GM19438 (cell line): ENCODE measurements at regions not wholly inside any gene's neighbourhood (a gene's known extent, or its start where the extent isn't known, plus 50 kb on each side); places are given as distances from the start of the nearest gene placed in this dataset.
"Not testable (repeated sequence)": the region's sequence is repeated elsewhere in the genome, so short reads cannot be mapped to it uniquely, and the experiment has no call there.

ENCODE experiments used
- ATAC-seq: cut with Tn5 transposase; IDR thresholded peaks from one replicate; pipeline ENCODE4 v1.9.1; 2021; ENCODE audit warnings: low read depth; ENCODE audit not compliant: unreplicated experiment

- ATAC-seq, result no peak
Measured at GRCh38 chr6:125421836-125422235, 120.1 kb upstream of the HDDC2 start.

- ATAC-seq, result no peak
Measured at GRCh38 chr6:125423047-125423446, 121.3 kb upstream of the HDDC2 start.

- ATAC-seq, result no peak
Measured at GRCh38 chr6:125431971-125432370, 130.2 kb upstream of the HDDC2 start.

GRCh38 chr6:125432963-125433362 is 131.2 kb upstream of the HDDC2 start:
- no peak for ATAC-seq

DNA sequence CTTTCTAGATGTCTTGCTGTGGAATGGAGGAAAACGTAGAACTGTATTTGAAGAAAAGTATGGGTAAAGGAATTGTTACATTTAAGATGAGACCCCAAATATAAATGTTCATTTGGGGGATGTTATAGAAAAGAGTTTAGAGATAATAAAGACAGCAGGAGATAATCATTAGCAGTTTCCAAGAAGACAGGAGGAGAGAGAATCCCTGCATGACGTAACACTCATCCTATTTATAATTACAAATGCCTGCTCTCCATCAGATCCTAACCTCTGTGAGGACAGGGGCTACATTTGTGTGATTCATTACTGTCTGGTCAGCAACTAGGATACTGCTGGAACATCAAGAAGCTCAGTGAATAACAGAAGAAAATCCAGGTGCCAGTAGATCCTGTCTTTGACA is 133.0 kb upstream of the HDDC2 start:
- no peak for ATAC-seq

- ATAC-seq, result no peak
Measured at GRCh38 chr6:125439512-125439911, 137.7 kb upstream of the HDDC2 start.

- ATAC-seq, result no peak
Measured at GRCh38 chr6:125444006-125444923, 142.5 kb upstream of the HDDC2 start.

- ATAC-seq, result no peak
Measured at GRCh38 chr6:125445054-125445453, 143.3 kb upstream of the HDDC2 start.

GRCh38 chr6:125446011-125446410 is 144.2 kb upstream of the HDDC2 start:
- ATAC-seq, result no peak

- no peak for ATAC-seq
Measured at GRCh38 chr6:125451750-125452149, 150.0 kb upstream of the HDDC2 start.

DNA sequence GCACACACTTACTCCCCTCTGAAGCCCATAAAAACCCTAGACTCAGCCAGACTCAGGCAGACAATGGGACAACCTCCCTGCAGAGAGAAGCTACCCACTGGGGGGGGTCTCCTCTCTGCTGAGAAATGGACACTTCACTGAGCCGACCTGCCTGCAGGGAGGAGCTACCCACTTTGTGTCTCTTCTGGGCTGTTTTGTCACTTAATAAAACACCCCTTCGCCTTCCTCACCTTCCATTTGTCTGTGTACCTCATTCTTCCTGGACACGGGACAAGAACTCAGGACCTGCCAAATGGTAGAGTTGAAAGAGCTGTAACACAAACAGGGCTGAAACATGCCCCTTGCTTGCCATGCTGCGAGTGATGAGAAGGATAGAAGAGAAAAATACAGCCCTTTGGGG is 151.7 kb upstream of the HDDC2 start:
- ATAC-seq, result no peak

DNA sequence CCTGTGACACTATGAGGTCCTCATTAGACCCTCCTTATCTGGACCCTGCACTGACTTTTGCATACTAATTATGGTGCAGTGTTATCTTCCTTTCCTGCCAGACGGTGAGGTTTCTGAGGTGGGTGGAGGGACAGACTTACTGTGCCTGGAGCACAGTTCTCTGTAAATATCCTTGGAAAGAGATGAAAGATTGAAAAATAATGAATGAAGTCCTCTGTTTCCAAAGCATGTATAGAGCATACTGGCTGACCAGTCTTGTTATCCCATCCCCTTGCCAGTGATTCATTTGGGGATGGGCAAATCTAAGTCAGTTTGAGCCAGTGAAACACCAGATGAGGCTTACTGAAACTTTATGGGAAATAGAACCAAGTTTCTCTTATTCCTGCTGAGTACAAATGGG is 152.6 kb upstream of the HDDC2 start:
- ATAC-seq, result no peak

DNA sequence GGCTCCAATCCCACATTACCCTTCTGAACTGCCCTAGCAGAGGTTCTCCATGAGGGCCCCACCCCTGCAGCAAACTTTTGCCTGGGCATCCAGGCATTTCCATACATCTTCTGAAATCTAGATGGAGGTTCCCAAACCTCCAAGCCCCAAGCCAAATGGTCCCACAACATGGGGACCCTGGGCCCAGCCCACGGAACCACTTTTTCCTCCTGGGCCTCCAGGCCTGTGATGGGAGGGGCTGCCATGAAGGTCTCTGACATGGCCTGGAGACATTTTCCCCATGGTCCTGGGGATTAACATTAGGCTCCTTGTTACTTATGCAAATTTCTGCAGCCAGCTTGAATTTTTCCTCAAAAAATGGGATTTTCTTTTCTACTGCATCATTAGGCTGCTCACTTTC is 156.7 kb upstream of the HDDC2 start:
- ATAC-seq, result not testable (repeated sequence)

DNA sequence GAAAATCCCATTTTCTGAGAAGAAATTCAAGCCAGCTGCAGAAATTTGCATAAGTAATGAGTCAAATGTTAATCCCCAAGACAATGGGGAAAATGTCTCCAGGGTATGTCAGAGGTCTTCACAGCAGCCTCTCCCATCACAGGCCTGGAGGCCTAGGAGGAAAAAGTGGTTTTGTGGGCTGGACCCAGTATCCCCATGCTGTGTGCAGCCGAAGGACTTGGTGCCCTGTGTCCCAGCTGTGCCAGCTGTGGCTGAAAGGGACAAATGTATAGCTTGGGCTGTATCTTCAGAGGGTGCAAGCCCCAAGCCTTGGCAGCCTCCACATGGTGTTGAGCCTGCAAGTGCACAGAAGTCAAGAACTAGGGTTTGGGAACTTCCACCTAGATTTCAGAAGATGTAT is 163.6 kb upstream of the HDDC2 start:
- ATAC-seq, result not testable (repeated sequence)

DNA sequence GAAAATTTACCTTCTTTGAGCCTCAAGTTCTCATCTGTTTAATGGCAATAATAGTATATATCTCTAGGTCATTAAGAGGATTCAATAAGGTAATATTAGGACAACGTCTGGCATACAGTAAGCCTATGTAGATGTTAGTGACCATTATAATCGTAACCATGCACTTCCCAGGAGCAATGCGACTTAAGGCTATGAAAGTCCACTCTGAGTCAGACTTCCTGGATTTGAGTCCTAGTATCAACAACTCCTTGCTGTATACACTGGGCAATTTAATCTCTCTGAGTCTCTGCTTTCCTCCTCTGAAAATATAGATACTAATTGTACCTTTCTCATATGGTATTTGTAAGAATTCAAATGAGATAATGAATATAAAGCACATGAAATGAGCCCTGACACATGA is 168.1 kb upstream of the HDDC2 start:
- ATAC-seq, result no peak

DNA sequence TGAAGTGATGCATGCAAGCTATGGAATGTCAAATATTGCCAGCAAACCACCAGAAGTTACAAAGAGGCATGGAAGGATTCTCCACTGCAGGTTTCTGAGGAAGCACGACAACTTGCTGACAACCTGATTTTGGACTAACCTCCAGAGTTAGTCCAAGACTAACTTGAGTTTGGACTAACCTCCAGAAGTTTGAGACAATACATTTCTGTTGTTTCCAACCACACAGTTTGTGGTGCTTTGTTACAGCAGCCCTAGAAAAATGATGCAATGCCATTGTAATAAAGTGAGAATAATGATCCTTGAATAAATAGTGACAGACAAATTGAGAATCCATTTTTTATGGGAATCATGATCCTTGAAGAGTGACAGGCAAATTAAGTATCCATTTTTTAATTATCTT is 169.9 kb upstream of the HDDC2 start:
- no peak for ATAC-seq

- no peak for ATAC-seq
Measured at GRCh38 chr6:125474061-125474460, 172.3 kb upstream of the HDDC2 start.

DNA sequence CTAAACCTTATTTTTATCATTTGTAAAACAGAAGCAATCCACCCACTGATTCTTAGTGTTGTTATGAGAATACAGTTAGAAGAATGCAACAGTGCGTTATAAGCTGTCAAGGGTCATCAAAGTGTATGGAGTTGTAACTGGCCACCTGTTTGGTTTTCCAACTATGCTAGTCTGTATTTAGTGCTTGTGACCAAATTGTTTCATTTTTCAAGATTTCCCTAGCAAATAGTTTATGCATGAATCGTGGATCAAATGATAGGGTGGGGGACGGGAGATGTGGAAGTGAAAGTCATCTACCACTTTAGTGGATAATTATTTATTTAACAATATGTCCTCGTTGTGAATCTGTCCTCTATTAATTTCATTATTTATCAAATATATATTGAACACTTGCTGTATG is 175.4 kb upstream of the HDDC2 start:
- no peak for ATAC-seq

GRCh38 chr6:125477844-125478243 is 176.1 kb upstream of the HDDC2 start:
- ATAC-seq, result no peak

DNA sequence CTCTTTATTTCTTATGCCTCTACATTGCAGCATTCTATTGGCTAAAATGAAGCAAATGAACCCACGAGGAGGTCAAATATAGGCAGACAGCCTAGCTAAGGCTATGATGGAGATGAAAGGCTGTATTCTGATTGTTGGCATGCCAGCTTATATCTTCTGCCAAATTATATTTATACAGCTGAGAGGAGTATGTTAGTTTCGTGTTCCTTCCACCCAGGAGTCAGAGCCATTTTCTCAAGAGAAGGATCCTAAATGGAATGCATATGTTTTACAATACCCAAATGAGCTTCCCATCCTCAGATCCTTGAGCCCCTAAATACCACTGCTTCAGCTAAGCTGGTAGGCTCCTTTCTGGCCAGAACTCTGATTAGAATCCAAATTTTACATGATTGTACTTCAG is 178.4 kb upstream of the HDDC2 start:
- no peak for ATAC-seq

DNA sequence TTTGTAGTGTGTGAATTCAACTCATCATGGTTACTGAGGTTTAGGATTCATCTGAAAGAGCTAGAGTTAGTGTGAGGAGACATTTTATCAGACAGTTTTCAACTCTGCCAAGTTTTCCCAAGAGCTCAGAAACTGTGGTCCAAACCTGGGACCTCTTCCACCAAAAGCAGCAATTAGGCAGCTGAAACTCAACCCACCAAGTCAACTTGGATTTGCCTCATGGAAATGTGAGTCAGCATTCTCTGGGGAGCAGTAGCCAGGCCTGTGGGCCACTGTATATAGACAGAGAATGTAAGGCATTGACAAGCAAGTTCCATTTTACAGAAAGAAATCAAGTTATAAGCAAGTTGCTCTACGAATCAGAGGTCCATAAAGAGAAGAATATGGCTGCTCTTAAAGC is 178.8 kb upstream of the HDDC2 start:
- ATAC-seq, result no peak

GRCh38 chr6:125481056-125481455 is 179.3 kb upstream of the HDDC2 start:
- no peak for ATAC-seq

DNA sequence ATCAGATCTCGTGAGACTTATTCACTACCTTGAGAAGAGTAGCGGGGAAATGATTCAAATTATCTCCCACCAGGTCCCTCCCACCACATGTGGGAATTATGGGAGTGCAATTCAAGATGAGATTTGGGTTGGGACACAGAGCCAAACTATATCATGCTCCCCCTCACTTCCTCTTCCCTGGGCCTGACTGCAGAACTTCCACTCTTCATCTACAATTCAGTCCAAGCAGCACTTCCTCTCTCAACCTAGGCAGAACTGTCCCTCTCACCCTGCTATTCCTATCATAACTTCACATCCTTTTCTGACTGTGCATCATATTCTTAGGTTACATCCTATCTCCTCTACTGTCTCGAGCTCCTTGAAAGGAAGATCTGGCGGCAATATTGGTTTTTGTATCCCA is 184.0 kb upstream of the HDDC2 start:
- no peak for ATAC-seq
